Esophagus muscularis mucosa (tissue), 4 donors: ENCODE measurements at regions not wholly inside any gene's neighbourhood (a gene's known extent, or its start where the extent isn't known, plus 50 kb on each side); places are given as distances from the start of the nearest gene placed in this dataset.

Experiments used
- DNase-seq: peaks from one replicate; pipeline ENCODE4 v3.0.0-alpha.2; 2017; ENCODE audit errors: extremely low spot score
- H3K27ac ChIP-seq, 4 donors: fragments of 200-600 bp; sonication (generic); replicated peaks in 1 of 4; 1 replicate in 3 of 4; 2 replicates in 1 of 4; pipeline ENCODE4 v1.5.1; 2016 to 2019; ENCODE audit warnings: mild to moderate bottlenecking in 1 of 4
- H3K27me3 ChIP-seq, 4 donors: fragments of 200-600 bp; sonication (generic); one replicate each; pipeline versions ENCODE4 v1.5.1 to v1.6.0; 2016 to 2019
- H3K36me3 ChIP-seq, 4 donors: fragments of 200-600 bp; sonication (generic); one replicate each; pipeline ENCODE4 v1.5.1; 2016 to 2019
- H3K4me1 ChIP-seq, 4 donors: fragments of 200-600 bp; sonication (generic); one replicate each; pipeline ENCODE4 v1.5.1; 2016 to 2019
- H3K4me3 ChIP-seq, 4 donors: fragments of 200-600 bp; sonication (generic); 1 replicate in 2 of 4; 2 replicates in 2 of 4; pipeline ENCODE4 v1.5.1; 2016 to 2019; ENCODE audit warnings: mild to moderate bottlenecking in 4 of 4, moderate library complexity in 1 of 4
- H3K9me3 ChIP-seq, 4 donors: fragments of 200-600 bp; sonication (generic); 1 replicate in 3 of 4; 2 replicates in 1 of 4; pipeline ENCODE4 v1.5.1; 2016 to 2019
- EP300 ChIP-seq: sonication (generic); formaldehyde crosslinking; IDR thresholded peaks from one replicate; pipeline ENCODE4 v1.6.1; 2017; ENCODE audit warnings: antibody characterized with exemption
- POLR2A ChIP-seq: fragments of 450-650 bp; IDR thresholded peaks from one replicate; pipeline ENCODE4 v1.6.1; 2017; ENCODE audit warnings: antibody characterized with exemption, moderate library complexity, mild to moderate bottlenecking, low read depth
- POLR2AphosphoS5 ChIP-seq, 2 donors: sonication (generic); formaldehyde crosslinking; IDR thresholded peaks; one replicate each; pipeline ENCODE4 v1.6.1; 2017; ENCODE audit warnings: antibody characterized with exemption in 2 of 2
- WGBS: methylation state at CpG from one replicate; pipeline ENCODE4 v1.1.5; 2018; 5-methylcytosine and 5-hydroxymethylcytosine counted together
- intact Hi-C: fragments of 100-400 bp; cut with DNase I; formaldehyde crosslinking; loops from one replicate; pipeline ENCODE4 v1.15.1; 2023
- TF ChIP-seq, protein P1 (sequence below), 3 experiments: fragments of 200-600 bp in 2 of 3; fragments of 450-650 bp in 1 of 3; sonication (generic) in 2 of 3; IDR thresholded peaks; one replicate each; pipeline ENCODE4 v1.5.1; 2017 to 2019; ENCODE audit warnings: antibody characterized with exemption in 3 of 3, mild to moderate bottlenecking in 2 of 3, moderate library complexity in 1 of 3

DNA sequence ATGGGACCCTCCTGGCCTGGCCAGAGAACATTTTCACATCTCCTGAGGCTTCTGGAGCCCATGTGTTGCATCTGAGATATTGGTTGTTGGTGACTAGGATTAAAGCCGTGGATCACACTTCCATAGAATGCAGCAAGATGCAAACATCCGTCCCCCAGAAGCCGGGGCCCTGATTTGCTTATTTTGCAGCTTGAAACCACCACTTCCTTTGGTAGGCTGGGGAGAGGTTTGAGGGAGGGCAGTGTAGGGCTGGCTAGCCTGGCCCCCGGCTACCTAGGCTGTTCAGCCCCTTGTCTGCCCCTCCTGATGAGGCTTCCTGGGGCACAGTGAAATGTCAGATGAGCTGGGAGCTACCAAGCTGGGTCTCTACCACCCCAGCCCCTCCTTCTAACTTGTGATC is 209.7 kb upstream of the PWP1 start:
- H3K4me1 ChIP-seq: no peaks in the 10 kb centered on the region
- no peak for DNase-seq

DNA sequence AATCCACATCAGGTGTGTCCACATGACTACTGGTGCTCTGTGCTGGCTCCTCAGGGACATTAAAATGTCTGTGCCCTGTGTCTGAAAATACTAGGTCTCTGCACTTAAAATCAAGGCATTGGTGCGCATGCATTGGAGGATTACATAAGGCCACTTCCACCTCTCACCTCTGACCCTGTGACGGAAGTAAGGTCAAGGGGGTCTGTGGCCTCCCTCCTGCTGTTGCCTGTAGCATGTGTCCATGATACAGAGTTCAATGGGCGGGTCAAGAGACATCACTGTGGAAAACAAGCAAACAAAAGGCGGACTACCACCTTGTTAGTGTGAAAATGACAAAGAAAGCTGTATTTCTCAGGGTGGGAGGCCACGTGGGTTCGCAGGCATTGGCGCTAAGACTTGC is 208.6 kb upstream of the PWP1 start:
- H3K27me3 ChIP-seq: peaks cover 0 to 5% (median 0%) of the 10 kb centered on the region in 4 donors
- DNase-seq: no peak
- TF ChIP-seq POLR2A: no peak
- TF ChIP-seq, protein P1, sequence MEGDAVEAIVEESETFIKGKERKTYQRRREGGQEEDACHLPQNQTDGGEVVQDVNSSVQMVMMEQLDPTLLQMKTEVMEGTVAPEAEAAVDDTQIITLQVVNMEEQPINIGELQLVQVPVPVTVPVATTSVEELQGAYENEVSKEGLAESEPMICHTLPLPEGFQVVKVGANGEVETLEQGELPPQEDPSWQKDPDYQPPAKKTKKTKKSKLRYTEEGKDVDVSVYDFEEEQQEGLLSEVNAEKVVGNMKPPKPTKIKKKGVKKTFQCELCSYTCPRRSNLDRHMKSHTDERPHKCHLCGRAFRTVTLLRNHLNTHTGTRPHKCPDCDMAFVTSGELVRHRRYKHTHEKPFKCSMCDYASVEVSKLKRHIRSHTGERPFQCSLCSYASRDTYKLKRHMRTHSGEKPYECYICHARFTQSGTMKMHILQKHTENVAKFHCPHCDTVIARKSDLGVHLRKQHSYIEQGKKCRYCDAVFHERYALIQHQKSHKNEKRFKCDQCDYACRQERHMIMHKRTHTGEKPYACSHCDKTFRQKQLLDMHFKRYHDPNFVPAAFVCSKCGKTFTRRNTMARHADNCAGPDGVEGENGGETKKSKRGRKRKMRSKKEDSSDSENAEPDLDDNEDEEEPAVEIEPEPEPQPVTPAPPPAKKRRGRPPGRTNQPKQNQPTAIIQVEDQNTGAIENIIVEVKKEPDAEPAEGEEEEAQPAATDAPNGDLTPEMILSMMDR (IDR thresholded peaks at IDR 0.05): no peak
- TF ChIP-seq EP300: no peak
- TF ChIP-seq POLR2AphosphoS5 (IDR thresholded peaks at IDR 0.05): no peak
- intact Hi-C loops: no loop called here
- 82% methylated on average over 7 of the region's 7 CpGs for WGBS
- no peaks in the 10 kb centered on the region for H3K9me3 ChIP-seq
- no peak overlapping the region for H3K4me3 ChIP-seq
- H3K27ac ChIP-seq: no peak overlapping the region
- H3K4me1 ChIP-seq: no peaks in the 10 kb centered on the region
- no peaks in the 10 kb centered on the region for H3K36me3 ChIP-seq

More for the DNA sequence above, 209.7 kb upstream of the PWP1 start:
- no peak for TF ChIP-seq POLR2AphosphoS5 (IDR thresholded peaks at IDR 0.05)
- TF ChIP-seq EP300: no peak
- TF ChIP-seq, protein P1 (IDR thresholded peaks at IDR 0.05): no peak
- no peak for TF ChIP-seq POLR2A
- intact Hi-C loops: no loop called here
- 74% methylated on average over 4 of the region's 4 CpGs for WGBS
- Histone ChIP-seq H3K9me3 (no peaks in the 10 kb centered on the region), H3K4me3 (no peak overlapping the region), H3K27me3 (peaks cover 0 to 5% (median 0%) of the 10 kb centered on the region in 4 donors), H3K36me3 (no peaks in the 10 kb centered on the region), H3K27ac (no peak overlapping the region)

DNA sequence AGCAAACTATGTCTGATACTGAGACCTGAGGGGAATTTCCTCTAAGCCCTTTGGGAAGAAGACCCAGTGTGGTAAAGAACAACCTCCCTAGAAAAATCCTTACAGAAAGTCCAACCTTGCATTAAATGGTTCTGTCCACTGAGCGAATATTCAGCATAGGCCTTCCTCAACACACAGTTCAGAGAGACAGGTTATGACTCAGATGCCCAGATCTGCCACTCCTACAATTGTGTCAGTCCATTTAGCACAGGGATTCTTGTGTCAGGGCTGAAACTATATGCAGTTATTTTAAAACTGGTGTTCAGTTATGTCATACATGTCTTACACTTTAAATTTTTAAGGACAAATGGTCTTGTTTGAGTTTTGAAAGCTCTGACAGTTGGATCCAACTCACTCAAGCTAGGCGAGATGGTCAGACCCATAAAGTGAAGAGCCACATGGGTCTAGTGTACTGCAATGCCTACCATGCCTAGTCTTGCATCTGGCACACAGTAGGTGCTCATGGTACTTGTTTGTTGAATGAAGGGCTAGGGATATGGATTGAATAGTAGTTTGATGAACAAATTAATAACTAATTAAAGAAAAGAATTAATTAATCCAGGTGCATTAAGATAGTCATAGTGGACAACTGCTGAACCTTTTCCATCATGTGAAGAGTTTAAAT is 207.5 kb upstream of the PWP1 start:
- Histone ChIP-seq H3K27me3 (peaks cover 0 to 7% (median 0%) of the 10 kb centered on the region in 4 donors), H3K4me1 (no peaks in the 10 kb centered on the region), H3K36me3 (no peaks in the 10 kb centered on the region), H3K4me3 (no peak overlapping the region), H3K9me3 (no peaks in the 10 kb centered on the region), H3K27ac (no peak overlapping the region)
- intact Hi-C loops: no loop called here
- 86% methylated on average over 2 of the region's 2 CpGs for WGBS
- TF ChIP-seq POLR2AphosphoS5 (IDR thresholded peaks at IDR 0.05) (no peak), POLR2A (no peak)
- TF ChIP-seq, protein P1 (IDR thresholded peaks at IDR 0.05): no peak
- DNase-seq: no peak

DNA sequence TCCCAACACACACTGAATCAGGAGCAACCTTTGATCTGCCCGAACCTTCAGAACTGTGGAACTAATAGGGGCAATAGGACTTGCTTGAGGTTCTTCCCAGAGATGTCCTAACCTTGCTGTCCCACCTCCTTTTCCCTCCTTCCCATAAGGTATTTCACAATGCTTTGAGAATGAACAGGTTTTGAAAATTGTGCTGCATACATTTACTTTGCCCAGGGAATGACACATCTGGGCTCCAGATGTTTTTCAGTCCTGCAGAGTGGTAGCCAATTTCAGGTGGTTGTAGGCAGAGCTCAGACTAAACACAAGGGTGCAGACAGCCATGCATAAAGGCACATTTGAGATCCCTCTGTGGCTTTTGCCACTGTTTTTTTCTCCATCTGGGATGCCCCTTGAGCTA is 206.7 kb upstream of the PWP1 start:
- intact Hi-C loops: no loop called here
- TF ChIP-seq, protein P1 (IDR thresholded peaks at IDR 0.05): no peak
- Histone ChIP-seq H3K9me3 (no peaks in the 10 kb centered on the region), H3K4me3 (no peak overlapping the region), H3K27me3 (peaks cover 0 to 15% (median 0%) of the 10 kb centered on the region in 4 donors), H3K27ac (no peak overlapping the region), H3K4me1 (no peaks in the 10 kb centered on the region), H3K36me3 (no peaks in the 10 kb centered on the region)
- no peak for DNase-seq
- WGBS: 80% methylated on average over 1 of the region's 1 CpG
